H1 (cell line): ENCODE measurements at regions not wholly inside any gene's neighbourhood (a gene's known extent, or its start where the extent isn't known, plus 50 kb on each side); places are given as distances from the start of the nearest gene placed in this dataset.

Source experiments
- CTCF ChIA-PET: fragments of 300-600 bp; sonication (Branson Sonifier 250); formaldehyde crosslinking; loops from one replicate; lab custom pipeline; 2021; ENCODE audit not compliant: partially characterized antibody; lab: Charles Lee
- POLR2A ChIA-PET: fragments of 300-600 bp; sonication (Branson Sonifier 250); formaldehyde crosslinking; loops from one replicate; lab custom pipeline; 2021; ENCODE audit warnings: inconsistent platforms; ENCODE audit not compliant: partially characterized antibody; lab: Charles Lee
- DNase-seq, 2 experiments: peaks; one replicate each; pipeline versions ENCODE4 v3.0.0 to v3.0.0-alpha.2; 2010 to 2022; ENCODE audit warnings: low spot score in 2 of 2, low read depth in 1 of 2, mixed read lengths in 1 of 2
- FAIRE-seq: peaks from 2 replicates; lab custom pipeline; 2011; peaks lifted over from hg19 to GRCh38; lab: Jason Lieb, UNC
- H2AFZ ChIP-seq: 2 replicates; pipeline ENCODE4 v1.8.1; 2012; ENCODE audit warnings: low read length, inconsistent platforms
- H2AK5ac ChIP-seq: 2 replicates; pipeline ENCODE4 v1.6.1; 2013; ENCODE audit warnings: low read depth, low read length
- H2BK120ac ChIP-seq: replicated peaks from 2 replicates; pipeline ENCODE3; 2013; ENCODE audit warnings: low read depth, low read length, inconsistent platforms
- H2BK12ac ChIP-seq: 2 replicates; pipeline ENCODE4 v1.6.1; 2013; ENCODE audit warnings: low read depth, low read length
- H2BK15ac ChIP-seq: 2 replicates; pipeline ENCODE4 v1.6.1; 2013; ENCODE audit warnings: low read length
- H2BK20ac ChIP-seq: 2 replicates; pipeline ENCODE4 v1.6.1; 2013; ENCODE audit warnings: low read length
- H2BK5ac ChIP-seq: 2 replicates; pipeline ENCODE4 v1.6.1; 2013; ENCODE audit warnings: low read depth, low read length
- H3K14ac ChIP-seq: 2 replicates; pipeline ENCODE4 v1.6.1; 2013; ENCODE audit warnings: inconsistent platforms; ENCODE audit not compliant: insufficient read length
- H3K18ac ChIP-seq: 2 replicates; pipeline ENCODE4 v1.6.1; 2013; ENCODE audit warnings: low read length; ENCODE audit errors: extremely low read depth
- H3K23ac ChIP-seq: 2 replicates; pipeline ENCODE4 v1.6.1; 2013; ENCODE audit warnings: inconsistent platforms; ENCODE audit not compliant: insufficient read length
- H3K23me2 ChIP-seq: 2 replicates; pipeline ENCODE4 v1.6.1; 2013; ENCODE audit warnings: low read depth, low read length
- H3K27ac ChIP-seq: 2 replicates; pipeline ENCODE4 v1.6.1; 2011; ENCODE audit warnings: low read depth, low read length, inconsistent platforms
- H3K27me3 ChIP-seq, 4 experiments: replicated peaks in 1 of 4; 1 replicate in 1 of 4; 2 replicates in 3 of 4; pipeline versions ENCODE4 v1.6.1 to v1.8.1; 2011 to 2013; ENCODE audit warnings: low read length in 3 of 4, mild to moderate bottlenecking in 3 of 4, inconsistent platforms in 2 of 4, mixed read lengths in 2 of 4, moderate library complexity in 1 of 4; ENCODE audit not compliant: control insufficient read depth in 3 of 4, insufficient read depth in 3 of 4; ENCODE audit errors: extremely low read depth in 1 of 4
- H3K36me3 ChIP-seq, 4 experiments: 2 replicates each; pipeline versions ENCODE4 v1.6.1 to v1.8.1; 2011 to 2013; ENCODE audit warnings: mild to moderate bottlenecking in 4 of 4, low read length in 3 of 4, moderate library complexity in 2 of 4, control low read depth in 1 of 4, inconsistent platforms in 1 of 4; ENCODE audit not compliant: insufficient read depth in 4 of 4, control insufficient read depth in 2 of 4
- H3K4ac ChIP-seq: replicated peaks from 2 replicates; pipeline ENCODE3; 2013; ENCODE audit warnings: low read length, low read depth, mixed read lengths, inconsistent platforms; ENCODE audit not compliant: insufficient read length
- H3K4me1 ChIP-seq, 4 experiments: replicated peaks in 1 of 4; 1 replicate in 1 of 4; 2 replicates in 3 of 4; pipeline versions ENCODE4 v1.6.1 to v1.8.1; 2011 to 2013; ENCODE audit warnings: low read length in 3 of 4, inconsistent platforms in 2 of 4, mixed read lengths in 1 of 4; ENCODE audit not compliant: insufficient read depth in 4 of 4, control insufficient read depth in 3 of 4
- H3K4me2 ChIP-seq, 2 experiments: 2 replicates each; pipeline versions ENCODE4 v1.6.1 to v1.8.1; 2011 to 2013; ENCODE audit warnings: low read depth in 2 of 2, low read length in 2 of 2, control low read depth in 1 of 2, inconsistent platforms in 1 of 2, mild to moderate bottlenecking in 1 of 2; ENCODE audit not compliant: insufficient read depth in 1 of 2
- H3K4me3 ChIP-seq, 4 experiments: fragments of 200-600, 300-600 bp in 1 of 4; sonication (generic), shearing (Covaris generic), sonication (Bioruptor Twin) in 1 of 4; 2 replicates each; pipeline versions ENCODE4 v1.5.1 to v1.8.1; 2011 to 2016; ENCODE audit warnings: low read length in 4 of 4, low read depth in 3 of 4, control low read depth in 2 of 4, inconsistent platforms in 2 of 4, mild to moderate bottlenecking in 2 of 4, mixed read lengths in 1 of 4, moderate library complexity in 1 of 4; ENCODE audit not compliant: insufficient read depth in 2 of 4; ENCODE audit errors: extremely low read depth in 1 of 4
- H3K56ac ChIP-seq: replicated peaks from 2 replicates; pipeline ENCODE3; 2013; ENCODE audit warnings: low read depth, mild to moderate bottlenecking, mixed read lengths, low read length, inconsistent platforms; ENCODE audit not compliant: insufficient read length
- H3K79me1 ChIP-seq: 2 replicates; pipeline ENCODE4 v1.6.1; 2013; ENCODE audit warnings: low read depth, low read length, control low read depth
- H3K79me2 ChIP-seq, 2 experiments: 2 replicates each; pipeline versions ENCODE4 v1.6.1 to v1.8.1; 2012 to 2013; ENCODE audit warnings: low read length in 2 of 2, mild to moderate bottlenecking in 2 of 2, inconsistent platforms in 1 of 2; ENCODE audit not compliant: insufficient read depth in 2 of 2, control insufficient read depth in 1 of 2
- H3K9ac ChIP-seq, 4 experiments: replicated peaks in 1 of 4; 1 replicate in 1 of 4; 2 replicates in 3 of 4; pipeline versions ENCODE4 v1.6.1 to v1.8.1; 2011 to 2013; ENCODE audit warnings: low read depth in 3 of 4, low read length in 3 of 4, control low read depth in 2 of 4, mild to moderate bottlenecking in 2 of 4, moderate library complexity in 2 of 4, inconsistent platforms in 1 of 4; ENCODE audit errors: extremely low read depth in 1 of 4
- H3K9me3 ChIP-seq, 2 experiments: 2 replicates each; pipeline versions ENCODE4 v1.6.1 to v1.8.1; 2012 to 2013; ENCODE audit warnings: mild to moderate bottlenecking in 2 of 2, moderate library complexity in 2 of 2, control low read depth in 1 of 2, inconsistent platforms in 1 of 2, low read depth in 1 of 2, low read length in 1 of 2, mixed read lengths in 1 of 2; ENCODE audit not compliant: insufficient read depth in 2 of 2
- H4K20me1 ChIP-seq, 2 experiments: replicated peaks in 1 of 2; 2 replicates each; pipeline versions ENCODE3 to v1.8.1; 2011 to 2013; ENCODE audit warnings: inconsistent platforms in 2 of 2, low read length in 2 of 2, mild to moderate bottlenecking in 1 of 2; ENCODE audit not compliant: insufficient read depth in 2 of 2, control insufficient read depth in 1 of 2
- H4K5ac ChIP-seq: 2 replicates; pipeline ENCODE4 v1.6.1; 2013; ENCODE audit warnings: low read length, low read depth, mixed read lengths, inconsistent platforms; ENCODE audit not compliant: insufficient read length
- H4K8ac ChIP-seq: 2 replicates; pipeline ENCODE4 v1.8.0; 2013; ENCODE audit warnings: mild to moderate bottlenecking, moderate library complexity, low read length, inconsistent platforms; ENCODE audit not compliant: insufficient read depth; ENCODE audit errors: extremely low read depth
- H4K91ac ChIP-seq: replicated peaks from 2 replicates; pipeline ENCODE3; 2013; ENCODE audit warnings: low read length, mixed read lengths, inconsistent platforms; ENCODE audit not compliant: insufficient read length
- BRCA1 ChIP-seq: IDR thresholded peaks from 2 replicates; pipeline ENCODE4 v1.6.1; 2012; ENCODE audit warnings: low read depth, low read length, improper control_type of control experiment
- CBX8 ChIP-seq: fragments of 300-800, 300-1000 bp; sonication (generic); IDR thresholded peaks from 2 replicates; pipeline ENCODE4 v1.7.1; 2016; ENCODE audit warnings: low read depth, low read length, borderline replicate concordance
- JUN ChIP-seq: IDR thresholded peaks from 2 replicates; pipeline ENCODE4 v1.6.1; 2011; ENCODE audit warnings: low read depth, mild to moderate bottlenecking, improper control_type of control experiment, low read length
- KDM5A ChIP-seq: fragments of 200-600 bp; IDR thresholded peaks from 2 replicates; pipeline ENCODE4 v1.7.1; 2012; ENCODE audit warnings: mild to moderate bottlenecking, low read length, inconsistent platforms, mixed read lengths
- POU5F1 ChIP-seq: IDR thresholded peaks from 2 replicates; pipeline ENCODE4 v1.6.1; 2011; ENCODE audit warnings: low read depth, mild to moderate bottlenecking, low read length, moderate library complexity
- RNF2 ChIP-seq: fragments of 200-900, 300-1000 bp; sonication (generic); IDR thresholded peaks from 2 replicates; pipeline ENCODE4 v1.7.1; 2016; ENCODE audit warnings: borderline replicate concordance, low read depth, mild to moderate bottlenecking, antibody characterized with exemption, low read length; ENCODE audit not compliant: poor library complexity, severe bottlenecking; ENCODE audit errors: missing control alignments
- TCF12 ChIP-seq: IDR thresholded peaks from 2 replicates; pipeline ENCODE4 v1.6.1; 2011; ENCODE audit warnings: low read depth, mild to moderate bottlenecking, low read length
- ZNF274 ChIP-seq: IDR thresholded peaks from 2 replicates; pipeline ENCODE4 v1.7.0; 2012; ENCODE audit warnings: low read length, borderline replicate concordance; ENCODE audit errors: extremely low read depth
- WGBS, 2 experiments: shearing (Covaris generic) in 1 of 2; methylation state at CpG; one replicate each; pipeline versions ENCODE4 v1.1.6 to v1.1.7; 2013 to 2015; ENCODE audit warnings: low lambda C conversion rate in 2 of 2, mixed read lengths in 2 of 2, inconsistent platforms in 1 of 2, low coverage in 1 of 2, missing lambda C conversion rate in 1 of 2; ENCODE audit not compliant: insufficient replicate concordance in 2 of 2, insufficient coverage in 1 of 2, insufficient read length in 1 of 2; ENCODE audit errors: extremely low coverage in 1 of 2, missing lambda C conversion rate in 1 of 2; 5-methylcytosine and 5-hydroxymethylcytosine counted together
- TF ChIP-seq, protein P1 (sequence below), 3 experiments: IDR thresholded peaks; 1 replicate in 2 of 3; 2 replicates in 1 of 3; pipeline versions ENCODE4 v1.5.1 to v1.6.1; 2011; ENCODE audit warnings: low read length in 3 of 3, mild to moderate bottlenecking in 3 of 3, inconsistent platforms in 2 of 3, low read depth in 1 of 3, moderate library complexity in 1 of 3; ENCODE audit not compliant: insufficient read depth in 1 of 3; ENCODE audit errors: control extremely low read depth in 1 of 3
- TF ChIP-seq, protein P2 (sequence below): IDR thresholded peaks from 2 replicates; pipeline ENCODE4 v1.6.1; 2011; ENCODE audit warnings: low read length, improper control_type of control experiment

DNA sequence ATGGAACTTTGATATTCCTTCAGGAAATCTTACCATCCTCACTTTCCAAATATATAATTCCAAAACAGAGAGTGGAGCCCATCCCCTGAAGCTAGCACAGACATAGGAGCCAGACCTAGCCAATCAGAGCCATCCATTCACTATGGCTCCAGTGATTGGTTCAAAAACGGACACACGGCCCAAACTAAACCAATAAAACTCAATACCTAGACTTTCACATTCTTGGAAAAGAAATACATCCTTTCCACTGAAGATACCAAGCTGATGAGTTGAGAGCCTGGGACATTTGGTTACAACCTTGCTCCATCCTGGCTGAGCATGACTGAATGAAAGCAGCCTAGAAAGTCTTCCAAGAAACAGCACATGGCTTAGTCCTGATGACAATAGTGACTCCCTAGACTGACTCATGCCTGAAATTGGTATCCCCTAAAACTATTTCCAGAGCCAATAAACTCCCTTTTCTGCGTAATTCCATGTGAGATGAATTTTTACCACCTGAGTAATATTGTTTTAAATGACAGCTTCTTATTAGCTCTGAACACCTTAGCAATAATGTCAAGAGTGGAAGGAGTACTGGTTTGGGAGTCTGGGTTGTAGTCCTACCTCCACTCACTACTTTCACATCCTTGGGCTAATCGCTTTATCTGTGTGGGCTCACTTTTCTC, 189.6 kb upstream of the LNX1 start:
- H3K56ac ChIP-seq = no peak overlapping the region
- FAIRE-seq (no peak), DNase-seq (no peak)
- no peak overlapping the region for H3K4me2 ChIP-seq
- WGBS, 2 experiments = 88% methylated on average over 4 of the region's 4 CpGs; no CpG with 5 or more reads in 1 of the 2 experiments
- H3K27ac ChIP-seq = no peak overlapping the region
- H2BK120ac ChIP-seq = no peak overlapping the region
- H4K5ac ChIP-seq = no peak overlapping the region
- H2BK15ac ChIP-seq = no peak overlapping the region
- no peak overlapping the region for H2BK5ac ChIP-seq
- H3K18ac ChIP-seq = no peak overlapping the region
- no peaks in the 10 kb centered on the region for H3K36me3 ChIP-seq
- no peak overlapping the region for H3K14ac ChIP-seq
- H3K27me3 ChIP-seq = peaks cover 0 to 1% (median 0%) of the 10 kb centered on the region in 4 experiments; a peak in 1 of 7 replicates
- H4K91ac ChIP-seq = no peak overlapping the region
- no peak overlapping the region for H2AFZ ChIP-seq
- no peak overlapping the region for H3K9ac ChIP-seq
- H3K23me2 ChIP-seq = no peaks in the 10 kb centered on the region; the same call in 1 of the 2 replicates
- H3K9me3 ChIP-seq = no peaks in the 10 kb centered on the region
- H2BK20ac ChIP-seq = no peak overlapping the region
- no peak overlapping the region for H3K23ac ChIP-seq
- no peaks in the 10 kb centered on the region for H4K20me1 ChIP-seq
- H3K4me3 ChIP-seq = no peak overlapping the region
- no peaks in the 10 kb centered on the region for H3K79me1 ChIP-seq
- no peak overlapping the region for H4K8ac ChIP-seq
- no peaks in the 10 kb centered on the region for H3K79me2 ChIP-seq
- no peaks in the 10 kb centered on the region for H3K4me1 ChIP-seq
- H2AK5ac ChIP-seq = no peak overlapping the region
- POLR2A ChIA-PET = no interaction called here
- no peak overlapping the region for H3K4ac ChIP-seq
- no peak overlapping the region for H2BK12ac ChIP-seq
- CTCF ChIA-PET = no interaction called here
- TF ChIP-seq BRCA1 (no peak), KDM5A (no peak), JUN (no peak), CBX8 (no peak), ZNF274 (no peak), TCF12 (no peak), POU5F1 (no peak), RNF2 (no peak)
- TF ChIP-seq, protein P1, sequence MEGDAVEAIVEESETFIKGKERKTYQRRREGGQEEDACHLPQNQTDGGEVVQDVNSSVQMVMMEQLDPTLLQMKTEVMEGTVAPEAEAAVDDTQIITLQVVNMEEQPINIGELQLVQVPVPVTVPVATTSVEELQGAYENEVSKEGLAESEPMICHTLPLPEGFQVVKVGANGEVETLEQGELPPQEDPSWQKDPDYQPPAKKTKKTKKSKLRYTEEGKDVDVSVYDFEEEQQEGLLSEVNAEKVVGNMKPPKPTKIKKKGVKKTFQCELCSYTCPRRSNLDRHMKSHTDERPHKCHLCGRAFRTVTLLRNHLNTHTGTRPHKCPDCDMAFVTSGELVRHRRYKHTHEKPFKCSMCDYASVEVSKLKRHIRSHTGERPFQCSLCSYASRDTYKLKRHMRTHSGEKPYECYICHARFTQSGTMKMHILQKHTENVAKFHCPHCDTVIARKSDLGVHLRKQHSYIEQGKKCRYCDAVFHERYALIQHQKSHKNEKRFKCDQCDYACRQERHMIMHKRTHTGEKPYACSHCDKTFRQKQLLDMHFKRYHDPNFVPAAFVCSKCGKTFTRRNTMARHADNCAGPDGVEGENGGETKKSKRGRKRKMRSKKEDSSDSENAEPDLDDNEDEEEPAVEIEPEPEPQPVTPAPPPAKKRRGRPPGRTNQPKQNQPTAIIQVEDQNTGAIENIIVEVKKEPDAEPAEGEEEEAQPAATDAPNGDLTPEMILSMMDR (IDR thresholded peaks at IDR 0.05; ENCODE audit: control extremely low read depth in 1 of 3, insufficient read depth in 1 of 3, low read depth in 1 of 3, low read length in 3 of 3) = no peak
- TF ChIP-seq, protein P2, sequence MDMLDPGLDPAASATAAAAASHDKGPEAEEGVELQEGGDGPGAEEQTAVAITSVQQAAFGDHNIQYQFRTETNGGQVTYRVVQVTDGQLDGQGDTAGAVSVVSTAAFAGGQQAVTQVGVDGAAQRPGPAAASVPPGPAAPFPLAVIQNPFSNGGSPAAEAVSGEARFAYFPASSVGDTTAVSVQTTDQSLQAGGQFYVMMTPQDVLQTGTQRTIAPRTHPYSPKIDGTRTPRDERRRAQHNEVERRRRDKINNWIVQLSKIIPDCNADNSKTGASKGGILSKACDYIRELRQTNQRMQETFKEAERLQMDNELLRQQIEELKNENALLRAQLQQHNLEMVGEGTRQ = no peak
